HEK293 (cell line): ENCODE measurements at regions not wholly inside any gene's neighbourhood (a gene's known extent, or its start where the extent isn't known, plus 50 kb on each side); places are given as distances from the start of the nearest gene placed in this dataset.
A peak's percentile ranks its signal among the peaks of the same experiment; 100 is the strongest.

ENCODE experiments used
- GLI4 ChIP-seq: fragments of 450-650 bp; formaldehyde crosslinking; IDR thresholded peaks from 2 replicates; pipeline ENCODE4 v1.5.1; 2016; ENCODE audit warnings: missing biosample characterization, missing genetic modification characterization
- KLF10 ChIP-seq: fragments of 450-650 bp; IDR thresholded peaks from 2 replicates; pipeline ENCODE4 v1.5.1; 2018; ENCODE audit warnings: missing biosample characterization, mild to moderate bottlenecking, missing genetic modification characterization
- MEIS1 ChIP-seq: sonication (generic); formaldehyde crosslinking; IDR thresholded peaks from 2 replicates; pipeline ENCODE4 v1.8.1; 2022; ENCODE audit warnings: missing genetic modification reagents, mild to moderate bottlenecking, borderline replicate concordance
- OSR2 ChIP-seq: fragments of 450-650 bp; formaldehyde crosslinking; IDR thresholded peaks from 2 replicates; pipeline ENCODE4 v1.5.1; 2016; ENCODE audit warnings: missing biosample characterization, missing genetic modification characterization
- PRDM1 ChIP-seq: fragments of 450-650 bp; formaldehyde crosslinking; IDR thresholded peaks from 2 replicates; pipeline ENCODE4; 2016; ENCODE audit warnings: missing biosample characterization, missing genetic modification characterization
- RBAK ChIP-seq: fragments of 450-650 bp; formaldehyde crosslinking; IDR thresholded peaks from 2 replicates; pipeline ENCODE4 v1.5.1; 2016; ENCODE audit warnings: missing biosample characterization, missing genetic modification characterization
- SP7 ChIP-seq: fragments of 450-650 bp; formaldehyde crosslinking; IDR thresholded peaks from 2 replicates; pipeline ENCODE4 v1.5.1; 2016; ENCODE audit warnings: missing biosample characterization, missing genetic modification characterization
- YY2 ChIP-seq: fragments of 450-650 bp; formaldehyde crosslinking; IDR thresholded peaks from 2 replicates; pipeline ENCODE4 v1.5.1; 2016; ENCODE audit warnings: missing biosample characterization, missing genetic modification characterization
- ZNF16 ChIP-seq: fragments of 450-650 bp; formaldehyde crosslinking; IDR thresholded peaks from 2 replicates; pipeline ENCODE4 v1.5.1; 2016; ENCODE audit warnings: low read depth, missing biosample characterization, missing genetic modification characterization
- ZNF19 ChIP-seq: fragments of 450-650 bp; formaldehyde crosslinking; IDR thresholded peaks from 2 replicates; pipeline ENCODE4; 2016; ENCODE audit warnings: missing biosample characterization, missing genetic modification characterization, low read depth
- ZNF324 ChIP-seq: fragments of 450-650 bp; formaldehyde crosslinking; IDR thresholded peaks from 2 replicates; pipeline ENCODE4 v1.5.1; 2016; ENCODE audit warnings: missing biosample characterization, missing genetic modification characterization
- ZNF350 ChIP-seq: fragments of 450-650 bp; formaldehyde crosslinking; IDR thresholded peaks from 2 replicates; pipeline ENCODE4 v1.5.0; 2017; ENCODE audit warnings: missing biosample characterization, mild to moderate bottlenecking, missing genetic modification characterization
- ZNF416 ChIP-seq: fragments of 450-650 bp; formaldehyde crosslinking; IDR thresholded peaks from 2 replicates; pipeline ENCODE4 v1.5.1; 2016; ENCODE audit warnings: missing biosample characterization, missing genetic modification characterization
- ZNF48 ChIP-seq: fragments of 450-650 bp; formaldehyde crosslinking; IDR thresholded peaks from 2 replicates; pipeline ENCODE4 v1.5.1; 2016; ENCODE audit warnings: missing biosample characterization, missing genetic modification characterization
- ZNF610 ChIP-seq: fragments of 450-650 bp; formaldehyde crosslinking; IDR thresholded peaks from 2 replicates; pipeline ENCODE4 v1.5.1; 2016; ENCODE audit warnings: missing biosample characterization, missing genetic modification characterization, borderline replicate concordance
- ZNF664 ChIP-seq: fragments of 450-650 bp; formaldehyde crosslinking; IDR thresholded peaks from 2 replicates; pipeline ENCODE4 v1.5.1; 2016; ENCODE audit warnings: missing biosample characterization, missing genetic modification characterization
- ZNF791 ChIP-seq: fragments of 450-650 bp; formaldehyde crosslinking; IDR thresholded peaks from 2 replicates; pipeline ENCODE4 v1.5.1; 2016; ENCODE audit warnings: missing biosample characterization, missing genetic modification characterization
- ZNF843 ChIP-seq: fragments of 450-650 bp; formaldehyde crosslinking; IDR thresholded peaks from 2 replicates; pipeline ENCODE4 v1.5.1; 2016; ENCODE audit warnings: missing biosample characterization, missing genetic modification characterization
- ZXDB ChIP-seq: fragments of 450-650 bp; formaldehyde crosslinking; IDR thresholded peaks from 2 replicates; pipeline ENCODE4 v1.5.1; 2016; ENCODE audit warnings: missing biosample characterization, missing genetic modification characterization
- TF ChIP-seq, protein P1 (sequence below): fragments of 450-650 bp; formaldehyde crosslinking; IDR thresholded peaks from 2 replicates; pipeline ENCODE4 v1.5.1; 2017; ENCODE audit warnings: missing biosample characterization, missing genetic modification characterization
- TF ChIP-seq, protein P2 (sequence below): fragments of 450-650 bp; formaldehyde crosslinking; IDR thresholded peaks from 2 replicates; pipeline ENCODE4 v1.5.1; 2017; ENCODE audit warnings: missing biosample characterization, missing genetic modification characterization
- TF ChIP-seq, protein P3 (sequence below): fragments of 450-650 bp; IDR thresholded peaks from 2 replicates; pipeline ENCODE4 v1.5.1; 2018; ENCODE audit warnings: missing biosample characterization, missing genetic modification characterization
- TF ChIP-seq, protein P4 (sequence below): IDR thresholded peaks from 2 replicates; pipeline ENCODE4 v1.6.1; 2011; ENCODE audit warnings: mild to moderate bottlenecking, low read depth, low read length, borderline replicate concordance
- TF ChIP-seq, protein P5 (sequence below): fragments of 450-650 bp; formaldehyde crosslinking; IDR thresholded peaks from 2 replicates; pipeline ENCODE4 v1.5.1; 2016; ENCODE audit warnings: missing biosample characterization, missing genetic modification characterization
- TF ChIP-seq, protein P6 (sequence below): fragments of 450-650 bp; formaldehyde crosslinking; IDR thresholded peaks from 2 replicates; pipeline ENCODE4 v1.5.1; 2016; ENCODE audit warnings: missing biosample characterization, missing genetic modification characterization, borderline replicate concordance
- TF ChIP-seq, protein P7 (sequence below): fragments of 450-650 bp; formaldehyde crosslinking; IDR thresholded peaks from 2 replicates; pipeline ENCODE4 v1.5.1; 2016; ENCODE audit warnings: missing biosample characterization, missing genetic modification characterization

DNA sequence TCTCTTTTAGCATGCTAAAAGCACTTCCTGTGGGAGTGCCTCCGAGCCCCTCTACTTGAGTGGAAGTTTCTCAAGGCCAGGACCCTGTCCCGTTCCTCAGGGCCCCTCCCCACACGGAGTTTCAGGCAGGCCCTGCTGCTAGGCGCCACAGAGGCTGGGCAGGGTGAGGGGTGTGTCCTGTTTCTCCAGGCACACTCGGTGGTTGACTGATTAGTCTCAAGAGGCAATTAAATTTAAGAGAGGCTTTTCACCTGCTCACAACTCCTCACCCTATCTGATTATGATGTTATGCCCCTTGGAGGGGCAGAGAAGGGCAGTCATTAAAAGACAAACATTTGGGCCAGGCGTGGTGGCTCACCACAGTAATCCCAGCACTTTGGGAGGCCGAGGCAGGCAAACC is 160.8 kb upstream of the HAAO start (continued):
- TF ChIP-seq ZNF416 (tag by site-specific recombination) (no peak), ZNF19 (tag by site-specific recombination) (no peak), ZXDB (tag by site-specific recombination) (no peak), GLI4 (tag by site-specific recombination) (no peak), ZNF350 (no peak), ZNF48 (tag by site-specific recombination) (no peak), ZNF791 (tag by site-specific recombination) (no peak), ZNF610 (tag by site-specific recombination) (no peak), ZNF324 (no peak), SP7 (tag by site-specific recombination) (no peak), KLF10 (tag by site-specific recombination) (peak; percentile 49; the same call in 1 of the 2 replicates), MEIS1 (CRISPR knock-in tag) (no peak), ZNF843 (no peak), ZNF664 (tag by site-specific recombination) (no peak), ZNF16 (tag by site-specific recombination) (no peak), YY2 (tag by site-specific recombination) (no peak), RBAK (tag by site-specific recombination) (no peak), PRDM1 (tag by site-specific recombination) (no peak), OSR2 (0 out of 2 replicates have a peak, but pooled peaks have one; percentile 50)
- TF ChIP-seq, protein P1, sequence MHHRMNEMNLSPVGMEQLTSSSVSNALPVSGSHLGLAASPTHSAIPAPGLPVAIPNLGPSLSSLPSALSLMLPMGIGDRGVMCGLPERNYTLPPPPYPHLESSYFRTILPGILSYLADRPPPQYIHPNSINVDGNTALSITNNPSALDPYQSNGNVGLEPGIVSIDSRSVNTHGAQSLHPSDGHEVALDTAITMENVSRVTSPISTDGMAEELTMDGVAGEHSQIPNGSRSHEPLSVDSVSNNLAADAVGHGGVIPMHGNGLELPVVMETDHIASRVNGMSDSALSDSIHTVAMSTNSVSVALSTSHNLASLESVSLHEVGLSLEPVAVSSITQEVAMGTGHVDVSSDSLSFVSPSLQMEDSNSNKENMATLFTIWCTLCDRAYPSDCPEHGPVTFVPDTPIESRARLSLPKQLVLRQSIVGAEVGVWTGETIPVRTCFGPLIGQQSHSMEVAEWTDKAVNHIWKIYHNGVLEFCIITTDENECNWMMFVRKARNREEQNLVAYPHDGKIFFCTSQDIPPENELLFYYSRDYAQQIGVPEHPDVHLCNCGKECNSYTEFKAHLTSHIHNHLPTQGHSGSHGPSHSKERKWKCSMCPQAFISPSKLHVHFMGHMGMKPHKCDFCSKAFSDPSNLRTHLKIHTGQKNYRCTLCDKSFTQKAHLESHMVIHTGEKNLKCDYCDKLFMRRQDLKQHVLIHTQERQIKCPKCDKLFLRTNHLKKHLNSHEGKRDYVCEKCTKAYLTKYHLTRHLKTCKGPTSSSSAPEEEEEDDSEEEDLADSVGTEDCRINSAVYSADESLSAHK (tag by site-specific recombination) = no peak
- TF ChIP-seq, protein P2, sequence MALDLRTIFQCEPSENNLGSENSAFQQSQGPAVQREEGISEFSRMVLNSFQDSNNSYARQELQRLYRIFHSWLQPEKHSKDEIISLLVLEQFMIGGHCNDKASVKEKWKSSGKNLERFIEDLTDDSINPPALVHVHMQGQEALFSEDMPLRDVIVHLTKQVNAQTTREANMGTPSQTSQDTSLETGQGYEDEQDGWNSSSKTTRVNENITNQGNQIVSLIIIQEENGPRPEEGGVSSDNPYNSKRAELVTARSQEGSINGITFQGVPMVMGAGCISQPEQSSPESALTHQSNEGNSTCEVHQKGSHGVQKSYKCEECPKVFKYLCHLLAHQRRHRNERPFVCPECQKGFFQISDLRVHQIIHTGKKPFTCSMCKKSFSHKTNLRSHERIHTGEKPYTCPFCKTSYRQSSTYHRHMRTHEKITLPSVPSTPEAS (tag by site-specific recombination) = no peak
- TF ChIP-seq, protein P3, sequence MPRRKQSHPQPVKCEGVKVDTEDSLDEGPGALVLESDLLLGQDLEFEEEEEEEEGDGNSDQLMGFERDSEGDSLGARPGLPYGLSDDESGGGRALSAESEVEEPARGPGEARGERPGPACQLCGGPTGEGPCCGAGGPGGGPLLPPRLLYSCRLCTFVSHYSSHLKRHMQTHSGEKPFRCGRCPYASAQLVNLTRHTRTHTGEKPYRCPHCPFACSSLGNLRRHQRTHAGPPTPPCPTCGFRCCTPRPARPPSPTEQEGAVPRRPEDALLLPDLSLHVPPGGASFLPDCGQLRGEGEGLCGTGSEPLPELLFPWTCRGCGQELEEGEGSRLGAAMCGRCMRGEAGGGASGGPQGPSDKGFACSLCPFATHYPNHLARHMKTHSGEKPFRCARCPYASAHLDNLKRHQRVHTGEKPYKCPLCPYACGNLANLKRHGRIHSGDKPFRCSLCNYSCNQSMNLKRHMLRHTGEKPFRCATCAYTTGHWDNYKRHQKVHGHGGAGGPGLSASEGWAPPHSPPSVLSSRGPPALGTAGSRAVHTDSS (tag by site-specific recombination) = no peak
- TF ChIP-seq, protein P4, sequence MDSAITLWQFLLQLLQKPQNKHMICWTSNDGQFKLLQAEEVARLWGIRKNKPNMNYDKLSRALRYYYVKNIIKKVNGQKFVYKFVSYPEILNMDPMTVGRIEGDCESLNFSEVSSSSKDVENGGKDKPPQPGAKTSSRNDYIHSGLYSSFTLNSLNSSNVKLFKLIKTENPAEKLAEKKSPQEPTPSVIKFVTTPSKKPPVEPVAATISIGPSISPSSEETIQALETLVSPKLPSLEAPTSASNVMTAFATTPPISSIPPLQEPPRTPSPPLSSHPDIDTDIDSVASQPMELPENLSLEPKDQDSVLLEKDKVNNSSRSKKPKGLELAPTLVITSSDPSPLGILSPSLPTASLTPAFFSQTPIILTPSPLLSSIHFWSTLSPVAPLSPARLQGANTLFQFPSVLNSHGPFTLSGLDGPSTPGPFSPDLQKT = no peak
- TF ChIP-seq, protein P5, sequence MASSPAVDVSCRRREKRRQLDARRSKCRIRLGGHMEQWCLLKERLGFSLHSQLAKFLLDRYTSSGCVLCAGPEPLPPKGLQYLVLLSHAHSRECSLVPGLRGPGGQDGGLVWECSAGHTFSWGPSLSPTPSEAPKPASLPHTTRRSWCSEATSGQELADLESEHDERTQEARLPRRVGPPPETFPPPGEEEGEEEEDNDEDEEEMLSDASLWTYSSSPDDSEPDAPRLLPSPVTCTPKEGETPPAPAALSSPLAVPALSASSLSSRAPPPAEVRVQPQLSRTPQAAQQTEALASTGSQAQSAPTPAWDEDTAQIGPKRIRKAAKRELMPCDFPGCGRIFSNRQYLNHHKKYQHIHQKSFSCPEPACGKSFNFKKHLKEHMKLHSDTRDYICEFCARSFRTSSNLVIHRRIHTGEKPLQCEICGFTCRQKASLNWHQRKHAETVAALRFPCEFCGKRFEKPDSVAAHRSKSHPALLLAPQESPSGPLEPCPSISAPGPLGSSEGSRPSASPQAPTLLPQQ (tag by site-specific recombination) = no peak
- TF ChIP-seq, protein P6, sequence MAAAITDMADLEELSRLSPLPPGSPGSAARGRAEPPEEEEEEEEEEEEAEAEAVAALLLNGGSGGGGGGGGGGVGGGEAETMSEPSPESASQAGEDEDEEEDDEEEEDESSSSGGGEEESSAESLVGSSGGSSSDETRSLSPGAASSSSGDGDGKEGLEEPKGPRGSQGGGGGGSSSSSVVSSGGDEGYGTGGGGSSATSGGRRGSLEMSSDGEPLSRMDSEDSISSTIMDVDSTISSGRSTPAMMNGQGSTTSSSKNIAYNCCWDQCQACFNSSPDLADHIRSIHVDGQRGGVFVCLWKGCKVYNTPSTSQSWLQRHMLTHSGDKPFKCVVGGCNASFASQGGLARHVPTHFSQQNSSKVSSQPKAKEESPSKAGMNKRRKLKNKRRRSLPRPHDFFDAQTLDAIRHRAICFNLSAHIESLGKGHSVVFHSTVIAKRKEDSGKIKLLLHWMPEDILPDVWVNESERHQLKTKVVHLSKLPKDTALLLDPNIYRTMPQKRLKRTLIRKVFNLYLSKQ = no peak
- TF ChIP-seq, protein P7, sequence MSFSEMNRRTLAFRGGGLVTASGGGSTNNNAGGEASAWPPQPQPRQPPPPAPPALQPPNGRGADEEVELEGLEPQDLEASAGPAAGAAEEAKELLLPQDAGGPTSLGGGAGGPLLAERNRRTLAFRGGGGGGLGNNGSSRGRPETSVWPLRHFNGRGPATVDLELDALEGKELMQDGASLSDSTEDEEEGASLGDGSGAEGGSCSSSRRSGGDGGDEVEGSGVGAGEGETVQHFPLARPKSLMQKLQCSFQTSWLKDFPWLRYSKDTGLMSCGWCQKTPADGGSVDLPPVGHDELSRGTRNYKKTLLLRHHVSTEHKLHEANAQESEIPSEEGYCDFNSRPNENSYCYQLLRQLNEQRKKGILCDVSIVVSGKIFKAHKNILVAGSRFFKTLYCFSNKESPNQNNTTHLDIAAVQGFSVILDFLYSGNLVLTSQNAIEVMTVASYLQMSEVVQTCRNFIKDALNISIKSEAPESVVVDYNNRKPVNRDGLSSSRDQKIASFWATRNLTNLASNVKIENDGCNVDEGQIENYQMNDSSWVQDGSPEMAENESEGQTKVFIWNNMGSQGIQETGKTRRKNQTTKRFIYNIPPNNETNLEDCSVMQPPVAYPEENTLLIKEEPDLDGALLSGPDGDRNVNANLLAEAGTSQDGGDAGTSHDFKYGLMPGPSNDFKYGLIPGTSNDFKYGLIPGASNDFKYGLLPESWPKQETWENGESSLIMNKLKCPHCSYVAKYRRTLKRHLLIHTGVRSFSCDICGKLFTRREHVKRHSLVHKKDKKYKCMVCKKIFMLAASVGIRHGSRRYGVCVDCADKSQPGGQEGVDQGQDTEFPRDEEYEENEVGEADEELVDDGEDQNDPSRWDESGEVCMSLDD (tag by site-specific recombination) = no peak
- TF ChIP-seq, all 188 proteins: peak for 5
